ENCODE measurements at regions not wholly inside any gene's neighbourhood (a gene's known extent, or its start where the extent isn't known, plus 50 kb on each side); places are given as distances from the start of the nearest gene placed in this dataset.

GRCh38 chr10:43888586-43888985 is 239.9 kb upstream of the ZNF32 start:
- no peak for DNase-seq

- DNase-seq: no peak
Observed at GRCh38 chr10:43885842-43886241, 237.2 kb upstream of the ZNF32 start.

- DNase-seq: no peak
Observed at GRCh38 chr10:43885252-43885651, 236.6 kb upstream of the ZNF32 start.

- DNase-seq: no peak
Observed at GRCh38 chr10:43884501-43885105, 235.9 kb upstream of the ZNF32 start.

GRCh38 chr10:43882711-43883110 is 234.0 kb upstream of the ZNF32 start:
- no peak for DNase-seq

- DNase-seq: no peak
Observed at GRCh38 chr10:43881657-43882056, 233.0 kb upstream of the ZNF32 start.

GRCh38 chr10:43880160-43880559 is 231.5 kb upstream of the ZNF32 start:
- no peak for DNase-seq

- DNase-seq: no peak
Observed at GRCh38 chr10:43879742-43880141, 231.1 kb upstream of the ZNF32 start.

GRCh38 chr10:43879162-43879561 is 230.5 kb upstream of the ZNF32 start:
- DNase-seq: no peak

GRCh38 chr10:43878386-43878785 is 229.7 kb upstream of the ZNF32 start:
- no peak for DNase-seq

- DNase-seq: no peak
Observed at GRCh38 chr10:43876976-43877375, 228.3 kb upstream of the ZNF32 start.

GRCh38 chr10:43874984-43875383 is 226.3 kb upstream of the ZNF32 start:
- no peak for DNase-seq

- DNase-seq: no peak
Observed at GRCh38 chr10:43873717-43874116, 225.0 kb upstream of the ZNF32 start.

GRCh38 chr10:43872644-43873043 is 224.0 kb upstream of the ZNF32 start:
- DNase-seq: no peak

- no peak for DNase-seq
Observed at GRCh38 chr10:43871545-43871944, 222.9 kb upstream of the ZNF32 start.

GRCh38 chr10:43870968-43871439 is 222.3 kb upstream of the ZNF32 start:
- DNase-seq: no peak

- DNase-seq: no peak
Observed at GRCh38 chr10:43869669-43870322, 221.1 kb upstream of the ZNF32 start.

- DNase-seq: no peak
Observed at GRCh38 chr10:43868952-43869351, 220.3 kb upstream of the ZNF32 start.

GRCh38 chr10:43867667-43868565 is 219.2 kb upstream of the ZNF32 start:
- DNase-seq: no peak

- no peak for DNase-seq
Observed at GRCh38 chr10:43867113-43867512, 218.4 kb upstream of the ZNF32 start.

GRCh38 chr10:43866712-43867111 is 218.0 kb upstream of the ZNF32 start:
- no peak for DNase-seq

GRCh38 chr10:43865265-43866135 is 216.8 kb upstream of the ZNF32 start:
- no peak for DNase-seq

GRCh38 chr10:43864656-43865055 is 216.0 kb upstream of the ZNF32 start:
- no peak for DNase-seq

Measured in DMS 273 treated with DMSO at 0.1 percent for 48 hours (cell line).